Esophagus muscularis mucosa (tissue), 4 donors: ENCODE measurements at regions not wholly inside any gene's neighbourhood (a gene's known extent, or its start where the extent isn't known, plus 50 kb on each side); places are given as distances from the start of the nearest gene placed in this dataset.
"Not testable (repeated sequence)": the region's sequence is repeated elsewhere in the genome, so short reads cannot be mapped to it uniquely, and the experiment has no call there.

ENCODE experiments used
- DNase-seq: peaks from one replicate; pipeline ENCODE4 v3.0.0-alpha.2; 2017; ENCODE audit errors: extremely low spot score
- H3K27ac ChIP-seq, 4 donors: fragments of 200-600 bp; sonication (generic); replicated peaks in 1 of 4; 1 replicate in 3 of 4; 2 replicates in 1 of 4; pipeline ENCODE4 v1.5.1; 2016 to 2019; ENCODE audit warnings: mild to moderate bottlenecking in 1 of 4
- H3K27me3 ChIP-seq, 4 donors: fragments of 200-600 bp; sonication (generic); one replicate each; pipeline versions ENCODE4 v1.5.1 to v1.6.0; 2016 to 2019
- H3K36me3 ChIP-seq, 4 donors: fragments of 200-600 bp; sonication (generic); one replicate each; pipeline ENCODE4 v1.5.1; 2016 to 2019
- H3K4me1 ChIP-seq, 4 donors: fragments of 200-600 bp; sonication (generic); one replicate each; pipeline ENCODE4 v1.5.1; 2016 to 2019
- H3K4me3 ChIP-seq, 4 donors: fragments of 200-600 bp; sonication (generic); 1 replicate in 2 of 4; 2 replicates in 2 of 4; pipeline ENCODE4 v1.5.1; 2016 to 2019; ENCODE audit warnings: mild to moderate bottlenecking in 4 of 4, moderate library complexity in 1 of 4
- H3K9me3 ChIP-seq, 4 donors: fragments of 200-600 bp; sonication (generic); 1 replicate in 3 of 4; 2 replicates in 1 of 4; pipeline ENCODE4 v1.5.1; 2016 to 2019
- CTCF ChIP-seq, 3 experiments: fragments of 200-600 bp in 2 of 3; fragments of 450-650 bp in 1 of 3; sonication (generic) in 2 of 3; IDR thresholded peaks; one replicate each; pipeline ENCODE4 v1.5.1; 2017 to 2019; ENCODE audit warnings: antibody characterized with exemption in 3 of 3, mild to moderate bottlenecking in 2 of 3, moderate library complexity in 1 of 3
- EP300 ChIP-seq: sonication (generic); formaldehyde crosslinking; IDR thresholded peaks from one replicate; pipeline ENCODE4 v1.6.1; 2017; ENCODE audit warnings: antibody characterized with exemption
- POLR2A ChIP-seq: fragments of 450-650 bp; IDR thresholded peaks from one replicate; pipeline ENCODE4 v1.6.1; 2017; ENCODE audit warnings: antibody characterized with exemption, moderate library complexity, mild to moderate bottlenecking, low read depth
- POLR2AphosphoS5 ChIP-seq, 2 donors: sonication (generic); formaldehyde crosslinking; IDR thresholded peaks; one replicate each; pipeline ENCODE4 v1.6.1; 2017; ENCODE audit warnings: antibody characterized with exemption in 2 of 2
- whole genome bisulfite sequencing: methylation state at CpG from one replicate; pipeline ENCODE4 v1.1.5; 2018; 5-methylcytosine and 5-hydroxymethylcytosine counted together
- intact Hi-C: fragments of 100-400 bp; cut with DNase I; formaldehyde crosslinking; loops from one replicate; pipeline ENCODE4 v1.15.1; 2023

- Histone ChIP-seq H3K4me1 (no peaks in the 10 kb centered on the region), H3K9me3 (peaks cover 0 to 8% (median 2%) of the 10 kb centered on the region in 4 donors), H3K4me3 (no peak overlapping the region), H3K27me3 (peaks cover 0 to 4% (median 0%) of the 10 kb centered on the region in 4 donors), H3K27ac (no peak overlapping the region), H3K36me3 (no peaks in the 10 kb centered on the region)
- TF ChIP-seq EP300: no peak
- no peak for TF ChIP-seq CTCF (IDR thresholded peaks at IDR 0.05)
- no peak for TF ChIP-seq POLR2AphosphoS5 (IDR thresholded peaks at IDR 0.05)
- no peak for TF ChIP-seq POLR2A
- no peak for DNase-seq
- WGBS: 83% methylated on average over 2 of the region's 2 CpGs
- intact Hi-C loops: no loop called here
Observed at GRCh38 chr20:2220298-2220697, 75.5 kb upstream of the TGM3 start.

DNA sequence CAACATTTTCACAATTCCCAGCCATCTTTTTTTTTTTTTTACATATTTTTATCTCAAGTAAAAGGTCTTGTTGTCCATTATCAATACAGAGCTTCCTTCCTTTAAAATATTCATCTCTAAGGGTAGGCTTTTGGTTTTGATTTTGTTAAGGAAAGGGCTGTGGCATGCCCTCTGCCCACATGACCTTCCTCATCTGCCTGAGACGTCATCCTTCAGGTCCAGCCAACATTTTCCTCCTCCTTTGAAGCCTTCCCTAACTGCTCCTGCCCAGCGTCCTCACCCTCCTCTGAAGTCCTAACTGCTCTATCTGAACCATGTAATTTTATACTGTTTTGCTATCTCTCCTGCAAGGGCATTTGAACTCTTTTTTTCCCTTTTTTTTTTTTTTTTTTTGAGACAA, 73.9 kb upstream of the TGM3 start:
- no peak overlapping the region for H3K4me3 ChIP-seq
- WGBS: 38% methylated on average over 2 of the region's 2 CpGs
- H3K4me1 ChIP-seq: no peaks in the 10 kb centered on the region
- H3K9me3 ChIP-seq: peaks cover 0 to 8% (median 2%) of the 10 kb centered on the region in 4 donors
- TF ChIP-seq POLR2AphosphoS5 (IDR thresholded peaks at IDR 0.05) (no peak), EP300 (no peak), CTCF (IDR thresholded peaks at IDR 0.05) (no peak), POLR2A (no peak)
- no peaks in the 10 kb centered on the region for H3K27me3 ChIP-seq
- H3K36me3 ChIP-seq: no peaks in the 10 kb centered on the region
- intact Hi-C loops: no loop called here
- DNase-seq: no peak
- H3K27ac ChIP-seq: no peak overlapping the region

GRCh38 chr20:2223558-2224367, 72.0 kb upstream of the TGM3 start:
- Histone ChIP-seq H3K27me3 (no peaks in the 10 kb centered on the region), H3K4me3 (no peak overlapping the region), H3K9me3 (peaks cover 0 to 8% (median 2%) of the 10 kb centered on the region in 4 donors), H3K36me3 (no peaks in the 10 kb centered on the region), H3K4me1 (no peaks in the 10 kb centered on the region), H3K27ac (no peak overlapping the region)
- intact Hi-C loops: no loop called here
- no peak for DNase-seq
- WGBS: 75% methylated on average over 8 of the region's 8 CpGs
- TF ChIP-seq POLR2A (no peak), CTCF (IDR thresholded peaks at IDR 0.05) (no peak)

GRCh38 chr20:2224368-2224639, 71.5 kb upstream of the TGM3 start:
- 72% methylated on average over 3 of the region's 3 CpGs for WGBS
- Histone ChIP-seq H3K4me1 (no peaks in the 10 kb centered on the region), H3K27ac (no peak overlapping the region), H3K27me3 (no peaks in the 10 kb centered on the region), H3K4me3 (no peak overlapping the region), H3K9me3 (peaks cover 0 to 6% (median 2%) of the 10 kb centered on the region in 4 donors), H3K36me3 (no peaks in the 10 kb centered on the region)
- DNase-seq: no peak
- TF ChIP-seq CTCF (IDR thresholded peaks at IDR 0.05): no peak
- no peak for TF ChIP-seq POLR2AphosphoS5 (IDR thresholded peaks at IDR 0.05)
- no peak for TF ChIP-seq POLR2A
- no peak for TF ChIP-seq EP300
- intact Hi-C loops: no loop called here

DNA sequence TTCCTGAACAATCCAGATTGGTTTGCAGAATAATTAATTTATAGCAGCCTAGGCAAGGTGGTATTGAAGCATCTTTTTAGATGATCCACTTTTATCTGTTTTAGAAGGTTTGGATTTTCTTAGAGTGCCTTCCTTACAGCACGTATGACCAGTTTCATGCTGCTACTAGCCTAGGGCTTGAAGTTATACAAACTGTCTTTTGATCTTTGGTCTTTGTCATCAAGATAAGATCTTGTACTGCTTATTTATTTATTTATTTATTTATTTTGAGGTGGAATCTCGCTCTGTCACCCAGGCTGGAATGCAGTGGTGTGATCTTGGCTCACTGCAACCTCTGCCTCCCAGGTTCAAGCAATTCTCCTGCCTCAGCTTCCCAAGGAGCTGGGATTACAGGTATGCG, 68.5 kb upstream of the TGM3 start:
- DNase-seq, H3K27me3 ChIP-seq, intact Hi-C loops, H3K4me3 ChIP-seq, H3K27ac ChIP-seq, H3K9me3 ChIP-seq, H3K4me1 ChIP-seq, H3K36me3 ChIP-seq: not testable (repeated sequence)
- 63% methylated on average over 3 of the region's 3 CpGs for WGBS
